HG02884 (cell line): ENCODE measurements at regions not wholly inside any gene's neighbourhood (a gene's known extent, or its start where the extent isn't known, plus 50 kb on each side); places are given as distances from the start of the nearest gene placed in this dataset.

Source experiments
- ATAC-seq: cut with Tn5 transposase; IDR thresholded peaks from one replicate; pipeline ENCODE4 v1.9.1; 2021; ENCODE audit warnings: mild to moderate bottlenecking, moderate library complexity; ENCODE audit not compliant: unreplicated experiment

- no peak for ATAC-seq
Observed at GRCh38 chr1:222301652-222302051, 246.3 kb downstream of the HHIPL2 start.

- ATAC-seq = no peak
Observed at GRCh38 chr1:222299524-222299923, 248.4 kb downstream of the HHIPL2 start.

- ATAC-seq = no peak
Observed at GRCh38 chr1:222290866-222291265, 257.0 kb downstream of the HHIPL2 start.

GRCh38 chr1:222288053-222288452, 259.9 kb downstream of the HHIPL2 start:
- no peak for ATAC-seq

GRCh38 chr1:222286011-222286410, 261.9 kb downstream of the HHIPL2 start:
- no peak for ATAC-seq

GRCh38 chr1:222285526-222285925, 262.4 kb downstream of the HHIPL2 start:
- no peak for ATAC-seq

GRCh38 chr1:222284466-222284865, 263.4 kb downstream of the HHIPL2 start:
- no peak for ATAC-seq

GRCh38 chr1:222283147-222283768, 264.6 kb downstream of the HHIPL2 start:
- no peak for ATAC-seq

- ATAC-seq = no peak
Observed at GRCh38 chr1:222279591-222279990, 268.3 kb downstream of the HHIPL2 start.

- no peak for ATAC-seq
Observed at GRCh38 chr1:222278501-222278900, 269.4 kb downstream of the HHIPL2 start.

GRCh38 chr1:222275729-222276465, 272.0 kb downstream of the HHIPL2 start:
- no peak for ATAC-seq

- no peak for ATAC-seq
Observed at GRCh38 chr1:222275001-222275728, 272.7 kb downstream of the HHIPL2 start.

GRCh38 chr1:222266223-222267196, 281.4 kb downstream of the HHIPL2 start:
- ATAC-seq = no peak

GRCh38 chr1:222263791-222264190, 284.1 kb downstream of the HHIPL2 start:
- no peak for ATAC-seq

GRCh38 chr1:222257027-222257426, 290.9 kb downstream of the HHIPL2 start:
- ATAC-seq = no peak

- ATAC-seq = no peak
Observed at GRCh38 chr1:222256058-222256457, 291.8 kb downstream of the HHIPL2 start.

- ATAC-seq = no peak
Observed at GRCh38 chr1:222252788-222253187, 295.1 kb downstream of the HHIPL2 start.

GRCh38 chr1:222251847-222252246, 296.1 kb downstream of the HHIPL2 start:
- no peak for ATAC-seq

- no peak for ATAC-seq
Observed at GRCh38 chr1:222250376-222250775, 297.5 kb downstream of the HHIPL2 start.

GRCh38 chr1:222247811-222248310, 300.0 kb downstream of the HHIPL2 start:
- ATAC-seq = no peak

- no peak for ATAC-seq
Observed at GRCh38 chr1:222247081-222247480, 300.8 kb downstream of the HHIPL2 start.
